Liver (tissue), 7 donors: ENCODE measurements at regions not wholly inside any gene's neighbourhood (a gene's known extent, or its start where the extent isn't known, plus 50 kb on each side); places are given as distances from the start of the nearest gene placed in this dataset.

ENCODE experiments used
- DNase-seq: peaks from one replicate; pipeline ENCODE4 v3.0.0-alpha.2; 2017; ENCODE audit warnings: low spot score
- H3K27ac ChIP-seq, 2 donors: one replicate each; pipeline ENCODE4 v1.7.0; 2013; ENCODE audit warnings: inconsistent platforms in 2 of 2, low read length in 2 of 2, control low read depth in 1 of 2, low read depth in 1 of 2, mild to moderate bottlenecking in 1 of 2
- H3K27me3 ChIP-seq, 4 donors: one replicate each; pipeline versions ENCODE4 v1.6.1 to v1.7.0; 2013; ENCODE audit warnings: low read length in 3 of 4, inconsistent platforms in 1 of 4, mild to moderate bottlenecking in 1 of 4, moderate library complexity in 1 of 4; ENCODE audit not compliant: control insufficient read depth in 4 of 4, insufficient read depth in 4 of 4
- H3K36me3 ChIP-seq, 4 donors: one replicate each; pipeline versions ENCODE4 v1.6.1 to v1.7.0; 2013; ENCODE audit warnings: low read length in 3 of 4, mild to moderate bottlenecking in 3 of 4, low read depth in 1 of 4, moderate library complexity in 1 of 4; ENCODE audit not compliant: control insufficient read depth in 4 of 4, insufficient read depth in 3 of 4
- H3K4me1 ChIP-seq, 4 donors: one replicate each; pipeline versions ENCODE4 v1.6.1 to v1.7.0; 2013; ENCODE audit warnings: low read length in 3 of 4, mild to moderate bottlenecking in 3 of 4, moderate library complexity in 1 of 4; ENCODE audit not compliant: control insufficient read depth in 4 of 4, insufficient read depth in 4 of 4
- H3K4me3 ChIP-seq, 3 donors: one replicate each; pipeline versions ENCODE4 v1.6.1 to v1.7.0; 2013; ENCODE audit warnings: low read length in 3 of 3, control low read depth in 1 of 3, low read depth in 1 of 3, mild to moderate bottlenecking in 1 of 3
- H3K9ac ChIP-seq, 2 donors: one replicate each; pipeline ENCODE4 v1.7.0; 2013; ENCODE audit warnings: low read length in 2 of 2, mild to moderate bottlenecking in 2 of 2, moderate library complexity in 2 of 2, control low read depth in 1 of 2, low read depth in 1 of 2
- H3K9me3 ChIP-seq, 4 donors: one replicate each; pipeline versions ENCODE4 v1.6.1 to v1.7.0; 2013; ENCODE audit warnings: low read length in 3 of 4; ENCODE audit not compliant: control insufficient read depth in 4 of 4
- EGR1 ChIP-seq, 2 donors: IDR thresholded peaks; 2 replicates each; pipeline ENCODE4 v1.6.1; 2016 to 2018; ENCODE audit warnings: antibody characterized with exemption in 2 of 2, low read depth in 2 of 2
- FOXA1 ChIP-seq: IDR thresholded peaks from 2 replicates; pipeline ENCODE4 v1.6.1; 2016; ENCODE audit warnings: antibody characterized with exemption
- FOXA2 ChIP-seq: IDR thresholded peaks from 2 replicates; pipeline ENCODE4 v1.6.1; 2016; ENCODE audit warnings: antibody characterized with exemption
- GABPA ChIP-seq, 2 donors: IDR thresholded peaks in 1 of 2; conservative IDR thresholded peaks in 1 of 2; 2 replicates each; pipeline ENCODE4 v1.6.1; 2016; ENCODE audit warnings: antibody characterized with exemption in 2 of 2, mild to moderate bottlenecking in 1 of 2, moderate library complexity in 1 of 2
- HNF4A ChIP-seq, 2 donors: conservative IDR thresholded peaks; 2 replicates each; pipeline ENCODE4 v1.6.1; 2016; ENCODE audit warnings: antibody characterized with exemption in 2 of 2, mild to moderate bottlenecking in 2 of 2
- HNF4G ChIP-seq: IDR thresholded peaks from 2 replicates; pipeline ENCODE4 v1.6.1; 2016; ENCODE audit warnings: antibody characterized with exemption
- JUND ChIP-seq, 2 donors: IDR thresholded peaks; 2 replicates each; pipeline ENCODE4 v1.6.1; 2016; ENCODE audit warnings: antibody characterized with exemption in 2 of 2
- RAD21 ChIP-seq, 2 donors: IDR thresholded peaks; 2 replicates each; pipeline ENCODE4 v1.6.1; 2016; ENCODE audit warnings: antibody characterized with exemption in 2 of 2, mild to moderate bottlenecking in 2 of 2
- RXRA ChIP-seq, 2 donors: IDR thresholded peaks; 2 replicates each; pipeline ENCODE4 v1.6.1; 2017 to 2018; ENCODE audit warnings: antibody characterized with exemption in 2 of 2, mild to moderate bottlenecking in 1 of 2
- SP1 ChIP-seq: IDR thresholded peaks from 2 replicates; pipeline ENCODE4 v1.6.1; 2018; ENCODE audit warnings: antibody characterized with exemption, mild to moderate bottlenecking
- YY1 ChIP-seq: IDR thresholded peaks from 2 replicates; pipeline ENCODE4 v1.6.1; 2016; ENCODE audit warnings: antibody characterized with exemption, mild to moderate bottlenecking
- WGBS: extraction: QIAGEN DNeasy Blood & Tissue Kit; methylation state at CpG from one replicate; pipeline ENCODE4 v1.1.7; 2013; 5-methylcytosine and 5-hydroxymethylcytosine counted together
- TF ChIP-seq, protein P1 (sequence below): IDR thresholded peaks from 2 replicates; pipeline ENCODE4 v1.6.1; 2016; ENCODE audit warnings: antibody characterized with exemption
- TF ChIP-seq, protein P2 (sequence below): IDR thresholded peaks from 2 replicates; pipeline ENCODE4 v1.6.1; 2016; ENCODE audit warnings: antibody characterized with exemption
- TF ChIP-seq, protein P3 (sequence below): IDR thresholded peaks from 2 replicates; pipeline ENCODE4 v1.6.1; 2016; ENCODE audit warnings: antibody characterized with exemption
- donor health status: healthy.
- donor health status: healthy.
- donor health status: healthy.
- donor health status: healthy.

GRCh38 chr12:93072340-93072739 is 143.2 kb upstream of the EEA1 start:
- H3K9me3 ChIP-seq = no peaks in the 10 kb centered on the region
- TF ChIP-seq FOXA2 (no peak), EGR1 (IDR thresholded peaks at IDR 0.05; ENCODE audit: low read depth in 2 of 2) (no peak), RAD21 (IDR thresholded peaks at IDR 0.05) (no peak), JUND (IDR thresholded peaks at IDR 0.05) (no peak)
- TF ChIP-seq, protein P1, sequence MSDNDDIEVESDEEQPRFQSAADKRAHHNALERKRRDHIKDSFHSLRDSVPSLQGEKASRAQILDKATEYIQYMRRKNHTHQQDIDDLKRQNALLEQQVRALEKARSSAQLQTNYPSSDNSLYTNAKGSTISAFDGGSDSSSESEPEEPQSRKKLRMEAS = no peak
- H3K4me1 ChIP-seq = no peaks in the 10 kb centered on the region
- WGBS = 62% methylated on average over 4 of the region's 4 CpGs
- H3K27ac ChIP-seq = no peak overlapping the region
- H3K27me3 ChIP-seq = no peaks in the 10 kb centered on the region
- H3K4me3 ChIP-seq = no peak overlapping the region
- DNase-seq = no peak
- no peak overlapping the region for H3K9ac ChIP-seq
- H3K36me3 ChIP-seq = no peaks in the 10 kb centered on the region

DNA sequence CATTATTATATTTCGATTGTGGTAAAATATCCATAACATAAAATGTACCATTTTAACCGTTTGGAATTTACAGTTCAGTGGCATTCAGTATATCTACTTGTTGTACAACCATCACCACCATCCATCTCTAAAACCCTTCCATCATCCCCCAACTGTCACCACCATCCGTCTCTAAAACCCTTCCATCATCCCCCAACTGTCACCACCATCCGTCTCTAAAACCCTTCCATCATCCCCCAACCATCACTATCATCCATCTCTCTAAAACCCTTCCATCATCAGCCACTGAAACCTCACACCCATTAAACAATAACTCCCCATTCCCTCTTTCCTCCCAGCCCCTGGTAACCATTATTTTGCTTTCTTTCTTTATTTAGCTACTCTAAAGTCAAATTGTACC is 144.2 kb upstream of the EEA1 start:
- no peaks in the 10 kb centered on the region for H3K36me3 ChIP-seq
- H3K27ac ChIP-seq = no peak overlapping the region
- no peaks in the 10 kb centered on the region for H3K27me3 ChIP-seq
- H3K4me1 ChIP-seq = no peaks in the 10 kb centered on the region
- TF ChIP-seq GABPA (IDR thresholded peaks at IDR 0.05 in 1 of 2, conservative IDR thresholded peaks at IDR 0.05 in 1 of 2) (no peak), HNF4A (conservative IDR thresholded peaks at IDR 0.05) (no peak)
- DNase-seq = no peak
- H3K9ac ChIP-seq = no peak overlapping the region
- no peaks in the 10 kb centered on the region for H3K9me3 ChIP-seq
- no peak overlapping the region for H3K4me3 ChIP-seq
- 81% methylated on average over 4 of the region's 4 CpGs for WGBS

DNA sequence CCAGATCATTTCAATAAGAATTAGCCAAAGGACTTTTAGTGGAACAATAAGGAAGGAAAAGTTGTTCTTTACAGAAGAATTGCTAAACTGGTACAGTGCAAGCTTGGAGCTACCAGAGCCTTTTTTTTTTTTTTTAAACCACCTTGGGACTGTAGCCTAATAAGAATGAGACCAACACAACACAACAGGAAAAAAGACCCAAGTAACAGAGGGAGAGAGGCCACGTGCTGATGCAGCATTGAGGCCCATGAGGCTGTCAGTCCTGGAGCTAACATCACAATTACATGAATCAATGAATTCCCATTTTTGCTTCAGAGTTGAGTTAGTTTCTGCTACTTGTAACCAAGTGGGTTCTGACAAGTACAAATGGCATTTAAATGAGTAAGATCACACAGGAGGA is 149.0 kb upstream of the EEA1 start:
- Histone ChIP-seq H3K4me1 (no peaks in the 10 kb centered on the region), H3K9ac (no peak overlapping the region), H3K27me3 (no peaks in the 10 kb centered on the region), H3K27ac (no peak overlapping the region), H3K9me3 (no peaks in the 10 kb centered on the region), H3K4me3 (no peak overlapping the region), H3K36me3 (no peaks in the 10 kb centered on the region)
- 68% methylated on average over 1 of the region's 1 CpG for WGBS
- DNase-seq = no peak
- TF ChIP-seq RXRA (IDR thresholded peaks at IDR 0.05) (no peak), GABPA (IDR thresholded peaks at IDR 0.05 in 1 of 2, conservative IDR thresholded peaks at IDR 0.05 in 1 of 2) (no peak), YY1 (no peak), HNF4G (no peak), SP1 (no peak), FOXA2 (no peak), FOXA1 (no peak), HNF4A (conservative IDR thresholded peaks at IDR 0.05) (no peak)
- TF ChIP-seq, protein P2, sequence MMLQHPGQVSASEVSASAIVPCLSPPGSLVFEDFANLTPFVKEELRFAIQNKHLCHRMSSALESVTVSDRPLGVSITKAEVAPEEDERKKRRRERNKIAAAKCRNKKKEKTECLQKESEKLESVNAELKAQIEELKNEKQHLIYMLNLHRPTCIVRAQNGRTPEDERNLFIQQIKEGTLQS = no peak
- TF ChIP-seq, protein P3, sequence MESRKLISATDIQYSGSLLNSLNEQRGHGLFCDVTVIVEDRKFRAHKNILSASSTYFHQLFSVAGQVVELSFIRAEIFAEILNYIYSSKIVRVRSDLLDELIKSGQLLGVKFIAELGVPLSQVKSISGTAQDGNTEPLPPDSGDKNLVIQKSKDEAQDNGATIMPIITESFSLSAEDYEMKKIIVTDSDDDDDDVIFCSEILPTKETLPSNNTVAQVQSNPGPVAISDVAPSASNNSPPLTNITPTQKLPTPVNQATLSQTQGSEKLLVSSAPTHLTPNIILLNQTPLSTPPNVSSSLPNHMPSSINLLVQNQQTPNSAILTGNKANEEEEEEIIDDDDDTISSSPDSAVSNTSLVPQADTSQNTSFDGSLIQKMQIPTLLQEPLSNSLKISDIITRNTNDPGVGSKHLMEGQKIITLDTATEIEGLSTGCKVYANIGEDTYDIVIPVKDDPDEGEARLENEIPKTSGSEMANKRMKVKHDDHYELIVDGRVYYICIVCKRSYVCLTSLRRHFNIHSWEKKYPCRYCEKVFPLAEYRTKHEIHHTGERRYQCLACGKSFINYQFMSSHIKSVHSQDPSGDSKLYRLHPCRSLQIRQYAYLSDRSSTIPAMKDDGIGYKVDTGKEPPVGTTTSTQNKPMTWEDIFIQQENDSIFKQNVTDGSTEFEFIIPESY = no peak
